Activated CD4-positive, alpha-beta T cell treated with anti-CD3 and anti-CD28 coated beads for 36 hours (primary cell): ENCODE measurements at regions not wholly inside any gene's neighbourhood (a gene's known extent, or its start where the extent isn't known, plus 50 kb on each side); places are given as distances from the start of the nearest gene placed in this dataset.
"Not testable (repeated sequence)": the region's sequence is repeated elsewhere in the genome, so short reads cannot be mapped to it uniquely, and the experiment has no call there.

Source experiments
- ATAC-seq: fragments of 200-7000 bp; cut with Tn5 transposase; one replicate; pipeline ENCODE4 v1.10.0; 2021; ENCODE audit warnings: mild to moderate bottlenecking, moderate library complexity
- CTCF ChIA-PET: fragments of 350-600 bp; sonication (Branson Sonifier 250); formaldehyde crosslinking; loops from one replicate; lab custom pipeline; 2021; ENCODE audit warnings: antibody characterized with exemption; lab: Charles Lee
- POLR2A ChIA-PET: fragments of 350-600 bp; sonication (Branson Sonifier 250); formaldehyde crosslinking; loops from one replicate; lab custom pipeline; 2021; ENCODE audit warnings: antibody characterized with exemption, inconsistent platforms; lab: Charles Lee
- DNase-seq: peaks from one replicate; pipeline ENCODE4 v3.0.0-alpha.2; 2020
- H3K27ac Mint-ChIP-seq: one replicate; pipeline ENCODE4 v1.8.0; 2021; ENCODE audit warnings: mixed read lengths
- H3K27me3 Mint-ChIP-seq: one replicate; pipeline ENCODE4 v1.8.0; 2021; ENCODE audit warnings: mixed read lengths
- H3K36me3 Mint-ChIP-seq: one replicate; pipeline ENCODE4 v1.8.0; 2021; ENCODE audit warnings: low read depth, mixed read lengths
- H3K4me1 Mint-ChIP-seq: one replicate; pipeline ENCODE4 v1.8.0; 2021; ENCODE audit warnings: mixed read lengths
- H3K4me3 Mint-ChIP-seq: one replicate; pipeline ENCODE4 v1.8.0; 2021; ENCODE audit warnings: mild to moderate bottlenecking, moderate library complexity, mixed read lengths
- H3K9me3 Mint-ChIP-seq: one replicate; pipeline ENCODE4 v1.8.0; 2021; ENCODE audit warnings: low read depth, mixed read lengths
- intact Hi-C, 2 experiments: fragments of 100-400 bp; cut with DNase I in 1 of 2; cut with micrococcal nuclease in 1 of 2; formaldehyde crosslinking; loops; one replicate each; pipeline versions ENCODE4 v1.14.2 to v1.15.1; 2022 to 2024; cut with DNase I, micrococcal nuclease

- DNase-seq, H3K9me3 Mint-ChIP-seq, intact Hi-C loops, H3K4me1 Mint-ChIP-seq, H3K36me3 Mint-ChIP-seq, POLR2A ChIA-PET, H3K27ac Mint-ChIP-seq, ATAC-seq, H3K27me3 Mint-ChIP-seq, H3K4me3 Mint-ChIP-seq, CTCF ChIA-PET: not testable (repeated sequence)
Measured at GRCh38 chr3:40907907-40908465, 291.3 kb upstream of the CTNNB1 start.

GRCh38 chr3:40908612-40909011 lies 290.7 kb upstream of the CTNNB1 start:
- CTCF ChIA-PET = interaction anchor here (0.6 to 0.7 kb wide), 2 partner anchors 88 to 331 kb away, joined by 3 read pairs; no protein-coding TSS in a partner anchor
- no peak overlapping the region for H3K27ac Mint-ChIP-seq

GRCh38 chr3:40911264-40911663 lies 288.0 kb upstream of the CTNNB1 start:
- DNase-seq (no peak), ATAC-seq (no peak)
- Mint-ChIP-seq H3K4me1 (no peaks in the 10 kb centered on the region), H3K27ac (no peak overlapping the region), H3K36me3 (no peaks in the 10 kb centered on the region), H3K9me3 (no peaks in the 10 kb centered on the region), H3K27me3 (peaks cover 5% of the 10 kb centered on the region), H3K4me3 (no peak overlapping the region)
- CTCF ChIA-PET = interaction anchor here (0.6 to 0.8 kb wide), 2 partner anchors 14 to 39 kb away, joined by 3 to 4 read pairs; no protein-coding TSS in a partner anchor
- intact Hi-C loops = no loop called here
- POLR2A ChIA-PET = no interaction called here

More at GRCh38 chr3:40908612-40909011, 290.7 kb upstream of the CTNNB1 start:
- Mint-ChIP-seq H3K27me3 (peaks cover 5% of the 10 kb centered on the region), H3K4me1 (no peaks in the 10 kb centered on the region), H3K4me3 (no peak overlapping the region), H3K36me3 (no peaks in the 10 kb centered on the region), H3K9me3 (peaks cover 2% of the 10 kb centered on the region)
- POLR2A ChIA-PET = no interaction called here
- ATAC-seq = no peak
- intact Hi-C loops = no loop called here
- DNase-seq = no peak

DNA sequence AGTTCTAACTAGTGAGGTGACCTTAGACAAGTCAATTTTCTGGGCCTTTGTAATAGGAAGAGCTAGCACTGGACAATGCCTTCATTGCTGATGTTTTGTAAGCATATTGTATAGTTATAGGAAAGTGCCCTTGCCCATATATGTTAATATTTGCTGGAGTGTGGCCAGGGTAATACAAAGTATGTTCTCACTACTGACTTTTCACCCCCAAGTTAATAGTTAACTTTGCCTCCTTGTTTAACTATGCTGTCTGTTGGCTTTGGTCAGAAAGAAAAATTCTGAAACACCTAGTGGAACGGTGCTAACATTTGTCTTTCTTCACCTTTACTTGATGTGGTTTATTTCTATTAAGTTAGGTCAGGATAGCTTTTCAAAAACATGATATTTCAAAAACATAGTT lies 287.4 kb upstream of the CTNNB1 start:
- Mint-ChIP-seq H3K4me3 (no peak overlapping the region), H3K36me3 (no peaks in the 10 kb centered on the region), H3K27ac (no peak overlapping the region), H3K9me3 (no peaks in the 10 kb centered on the region), H3K4me1 (no peaks in the 10 kb centered on the region), H3K27me3 (peaks cover 5% of the 10 kb centered on the region)
- no peak for DNase-seq
- CTCF ChIA-PET = interaction anchor here (0.6 to 0.8 kb wide), 2 partner anchors 13 to 40 kb away, joined by 3 to 4 read pairs; no protein-coding TSS in a partner anchor
- ATAC-seq = no peak
- intact Hi-C loops = no loop called here
- POLR2A ChIA-PET = no interaction called here

DNA sequence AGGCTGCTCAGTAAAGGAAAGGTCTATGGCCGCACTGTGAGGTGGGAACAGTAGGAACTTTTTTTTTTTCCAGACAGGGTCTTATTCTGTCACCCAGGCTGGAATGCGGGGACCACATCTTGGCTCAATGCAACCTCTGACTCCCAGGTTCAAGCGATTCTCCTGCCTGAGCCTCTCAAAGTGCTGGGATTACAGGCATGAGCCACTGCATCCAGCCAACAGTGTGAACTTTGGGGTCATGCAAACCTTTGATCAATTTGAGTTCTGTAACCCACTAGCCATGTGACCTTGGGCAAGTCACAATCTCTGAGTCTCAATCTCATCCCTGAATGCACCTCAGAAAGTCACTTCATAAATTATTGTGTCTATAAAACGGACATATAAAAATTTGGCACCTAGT lies 286.8 kb upstream of the CTNNB1 start:
- intact Hi-C loops = no loop called here
- no peaks in the 10 kb centered on the region for H3K9me3 Mint-ChIP-seq
- CTCF ChIA-PET = no interaction called here

GRCh38 chr3:40913192-40913591 lies 286.1 kb upstream of the CTNNB1 start:
- Mint-ChIP-seq H3K4me1 (no peaks in the 10 kb centered on the region), H3K36me3 (no peaks in the 10 kb centered on the region), H3K27me3 (peaks cover 5% of the 10 kb centered on the region), H3K4me3 (no peak overlapping the region), H3K27ac (no peak overlapping the region), H3K9me3 (no peaks in the 10 kb centered on the region)
- CTCF ChIA-PET = no interaction called here
- no peak for ATAC-seq
- intact Hi-C loops = no loop called here
- DNase-seq = no peak
- POLR2A ChIA-PET = no interaction called here

More for the DNA sequence above, 286.8 kb upstream of the CTNNB1 start:
- Mint-ChIP-seq H3K4me1 (no peaks in the 10 kb centered on the region), H3K36me3 (no peaks in the 10 kb centered on the region), H3K27ac (no peak overlapping the region), H3K4me3 (no peak overlapping the region), H3K27me3 (peaks cover 5% of the 10 kb centered on the region)
- DNase-seq (no peak), ATAC-seq (no peak)
- POLR2A ChIA-PET = no interaction called here

DNA sequence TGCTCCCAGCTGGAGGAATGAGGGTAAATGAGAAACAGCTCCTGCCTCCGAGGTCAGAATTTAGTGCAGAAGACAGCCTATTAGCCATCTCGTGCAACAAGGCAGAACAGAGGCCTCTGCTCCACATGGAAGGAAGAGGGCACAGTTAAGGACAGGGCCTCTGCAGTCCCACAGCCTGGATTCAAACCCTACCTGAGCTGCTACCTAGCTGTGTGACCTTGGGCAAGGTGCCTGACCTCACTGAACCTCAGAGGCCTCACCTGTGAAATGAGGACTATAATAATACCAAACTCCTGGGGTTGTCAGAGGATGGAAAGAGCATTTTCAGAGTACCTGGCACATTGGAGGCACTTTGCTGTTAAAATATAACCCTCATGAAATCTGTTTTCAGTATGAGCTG lies 285.7 kb upstream of the CTNNB1 start:
- Mint-ChIP-seq H3K36me3 (no peaks in the 10 kb centered on the region), H3K4me3 (no peak overlapping the region), H3K27ac (no peak overlapping the region), H3K9me3 (no peaks in the 10 kb centered on the region), H3K4me1 (no peaks in the 10 kb centered on the region), H3K27me3 (peaks cover 5% of the 10 kb centered on the region)
- no peak for ATAC-seq
- POLR2A ChIA-PET = no interaction called here
- CTCF ChIA-PET = no interaction called here
- no peak for DNase-seq
- intact Hi-C loops = no loop called here

- no peaks in the 10 kb centered on the region for H3K9me3 Mint-ChIP-seq
- POLR2A ChIA-PET = no interaction called here
- ATAC-seq (no peak), DNase-seq (no peak)
- intact Hi-C loops = no loop called here
- H3K4me1 Mint-ChIP-seq = no peaks in the 10 kb centered on the region
- H3K27ac Mint-ChIP-seq = no peak overlapping the region
- no peak overlapping the region for H3K4me3 Mint-ChIP-seq
- H3K27me3 Mint-ChIP-seq = peaks cover 5% of the 10 kb centered on the region
- CTCF ChIA-PET = no interaction called here
- H3K36me3 Mint-ChIP-seq = no peaks in the 10 kb centered on the region
Measured at GRCh38 chr3:40914475-40914874, 284.8 kb upstream of the CTNNB1 start.

GRCh38 chr3:40915346-40915865 lies 283.9 kb upstream of the CTNNB1 start:
- POLR2A ChIA-PET = no interaction called here
- H3K4me3 Mint-ChIP-seq = no peak overlapping the region
- H3K27ac Mint-ChIP-seq = no peak overlapping the region
- H3K36me3 Mint-ChIP-seq = no peaks in the 10 kb centered on the region
- ATAC-seq = no peak
- CTCF ChIA-PET = no interaction called here
- no peaks in the 10 kb centered on the region for H3K9me3 Mint-ChIP-seq
- peaks cover 5% of the 10 kb centered on the region for H3K27me3 Mint-ChIP-seq
- no peak for DNase-seq
- no peaks in the 10 kb centered on the region for H3K4me1 Mint-ChIP-seq
- intact Hi-C loops = no loop called here

- DNase-seq (no peak), ATAC-seq (no peak)
- no peaks in the 10 kb centered on the region for H3K27me3 Mint-ChIP-seq
- H3K27ac Mint-ChIP-seq = no peak overlapping the region
- no peaks in the 10 kb centered on the region for H3K4me1 Mint-ChIP-seq
- CTCF ChIA-PET = interaction anchor here (0.5 kb wide), 1 partner anchor 1061 kb away, joined by 4 read pairs; no protein-coding TSS in a partner anchor
- POLR2A ChIA-PET = no interaction called here
- H3K36me3 Mint-ChIP-seq = no peaks in the 10 kb centered on the region
- intact Hi-C loops = no loop called here
- H3K4me3 Mint-ChIP-seq = no peak overlapping the region
- H3K9me3 Mint-ChIP-seq = no peaks in the 10 kb centered on the region
Measured at GRCh38 chr3:40920041-40920440, 279.3 kb upstream of the CTNNB1 start.

DNA sequence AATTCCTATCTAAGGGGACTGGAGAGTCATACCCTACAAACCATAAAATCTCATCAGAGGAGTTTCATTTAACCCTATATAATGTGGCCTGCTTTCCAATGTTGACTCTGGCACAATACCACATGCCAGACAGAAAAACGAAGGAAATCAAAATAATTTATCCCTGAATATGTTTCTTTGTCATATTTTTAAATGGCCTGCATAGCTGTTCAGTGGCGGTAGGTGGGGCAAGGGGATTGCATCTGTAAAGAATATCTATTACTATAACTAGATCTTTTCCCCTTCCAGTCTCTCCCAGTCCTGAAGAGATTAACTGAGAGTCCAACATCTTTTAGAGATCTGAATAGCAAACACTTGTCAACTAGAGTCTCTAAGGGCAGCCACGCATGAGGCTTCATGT lies 278.1 kb upstream of the CTNNB1 start:
- ATAC-seq = no peak
- no peak overlapping the region for H3K4me3 Mint-ChIP-seq
- no peaks in the 10 kb centered on the region for H3K4me1 Mint-ChIP-seq
- intact Hi-C loops = no loop called here
- peaks cover 2% of the 10 kb centered on the region for H3K27me3 Mint-ChIP-seq
- no peak for DNase-seq
- ChIA-PET POLR2A (no interaction called here), CTCF (no interaction called here)
- no peak overlapping the region for H3K27ac Mint-ChIP-seq
- H3K36me3 Mint-ChIP-seq = no peaks in the 10 kb centered on the region
- H3K9me3 Mint-ChIP-seq = no peaks in the 10 kb centered on the region

DNA sequence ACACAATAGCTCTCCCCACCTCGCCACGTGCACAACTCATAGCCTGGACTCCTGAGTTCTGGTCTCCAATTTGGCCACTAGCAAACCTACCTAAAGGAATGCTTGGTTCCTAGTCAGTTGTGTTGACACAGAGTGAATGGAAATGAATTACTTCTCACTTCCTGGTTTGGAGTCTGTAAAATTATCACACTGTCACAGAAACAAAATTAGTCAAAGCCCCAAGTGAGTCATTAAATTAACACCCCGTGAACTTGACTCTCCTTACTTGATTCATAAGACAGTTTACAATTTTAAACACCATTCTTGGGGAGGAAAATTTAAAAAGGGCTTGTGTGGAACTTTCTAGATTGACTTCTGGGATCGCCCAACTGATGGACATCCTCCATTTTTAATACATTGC lies 276.2 kb upstream of the CTNNB1 start:
- peaks cover 14% of the 10 kb centered on the region for H3K27me3 Mint-ChIP-seq
- H3K27ac Mint-ChIP-seq = no peak overlapping the region
- no peaks in the 10 kb centered on the region for H3K9me3 Mint-ChIP-seq
- ATAC-seq (peak; percentile 92), DNase-seq (no peak)
- CTCF ChIA-PET = no interaction called here
- intact Hi-C loops = loop anchor here in 1 of 2 experiments (2.0 kb wide), 1 partner anchor 38 kb away; no protein-coding TSS in a partner anchor
- H3K36me3 Mint-ChIP-seq = no peaks in the 10 kb centered on the region
- POLR2A ChIA-PET = no interaction called here
- no peaks in the 10 kb centered on the region for H3K4me1 Mint-ChIP-seq
- no peak overlapping the region for H3K4me3 Mint-ChIP-seq
